Lower lobe of right lung (tissue), 2 donors: ENCODE measurements at regions not wholly inside any gene's neighbourhood (a gene's known extent, or its start where the extent isn't known, plus 50 kb on each side); places are given as distances from the start of the nearest gene placed in this dataset.

ENCODE experiments used
- ATAC-seq, 2 donors: fragments of 200-7000 bp; cut with Tn5 transposase; one replicate each; pipeline ENCODE4 v1.9.1; 2020 to 2022; ENCODE audit warnings: mild to moderate bottlenecking in 2 of 2, moderate library complexity in 2 of 2
- DNase-seq: peaks from one replicate; pipeline ENCODE4 v3.0.0-alpha.2; 2020
- H3K27ac ChIP-seq: fragments of 200-600 bp; one replicate; pipeline ENCODE4 v1.8.0; 2022
- H3K27me3 ChIP-seq: fragments of 200-600 bp; one replicate; pipeline ENCODE4 v1.8.0; 2022; ENCODE audit warnings: low read depth
- H3K36me3 ChIP-seq: fragments of 200-600 bp; one replicate; pipeline ENCODE4 v1.8.0; 2022; ENCODE audit warnings: mild to moderate bottlenecking
- H3K4me1 ChIP-seq: fragments of 200-600 bp; one replicate; pipeline ENCODE4 v1.8.0; 2022
- H3K4me3 ChIP-seq: fragments of 200-600 bp; one replicate; pipeline ENCODE4 v1.8.0; 2022; ENCODE audit warnings: mild to moderate bottlenecking
- H3K9me3 ChIP-seq: fragments of 200-600 bp; one replicate; pipeline ENCODE4 v1.8.0; 2022
- CTCF ChIP-seq: fragments of 200-600 bp; IDR thresholded peaks from one replicate; pipeline ENCODE4 v1.8.0; 2022; ENCODE audit warnings: antibody characterized with exemption, mild to moderate bottlenecking
- intact Hi-C: fragments of 100-400 bp; cut with DNase I; formaldehyde crosslinking; loops from one replicate; pipeline ENCODE4 v1.11.0; 2022
- donor health status: DM: no; HTN: yes; CAD: no; lungs with severe emphysema.

GRCh38 chr17:68175416-68175815 is 72.4 kb upstream of the AMZ2 start:
- no peak for DNase-seq
- no peaks in the 10 kb centered on the region for H3K9me3 ChIP-seq
- no peaks in the 10 kb centered on the region for H3K27me3 ChIP-seq
- ATAC-seq: no peak
- H3K4me1 ChIP-seq: no peaks in the 10 kb centered on the region
- H3K27ac ChIP-seq: no peak overlapping the region
- no peak for TF ChIP-seq CTCF
- no peaks in the 10 kb centered on the region for H3K36me3 ChIP-seq
- no peak overlapping the region for H3K4me3 ChIP-seq
- intact Hi-C loops: no loop called here

GRCh38 chr17:68175905-68176304 is 71.9 kb upstream of the AMZ2 start:
- ATAC-seq: no peak
- no peak overlapping the region for H3K27ac ChIP-seq
- DNase-seq: no peak
- no peaks in the 10 kb centered on the region for H3K36me3 ChIP-seq
- no peaks in the 10 kb centered on the region for H3K27me3 ChIP-seq
- no peaks in the 10 kb centered on the region for H3K9me3 ChIP-seq
- intact Hi-C loops: no loop called here
- H3K4me3 ChIP-seq: no peak overlapping the region
- H3K4me1 ChIP-seq: no peaks in the 10 kb centered on the region
- TF ChIP-seq CTCF: no peak

- Histone ChIP-seq H3K9me3 (no peaks in the 10 kb centered on the region), H3K4me1 (no peaks in the 10 kb centered on the region), H3K27ac (no peak overlapping the region), H3K27me3 (no peaks in the 10 kb centered on the region), H3K4me3 (no peak overlapping the region), H3K36me3 (no peaks in the 10 kb centered on the region)
- DNase-seq (no peak), ATAC-seq (no peak)
- TF ChIP-seq CTCF: no peak
- intact Hi-C loops: no loop called here
These were observed 71.1 kb upstream of the AMZ2 start for GRCh38 chr17:68176718-68177117.

GRCh38 chr17:68178831-68179230 is 69.0 kb upstream of the AMZ2 start:
- Histone ChIP-seq H3K4me1 (no peaks in the 10 kb centered on the region), H3K4me3 (no peak overlapping the region), H3K27ac (no peak overlapping the region), H3K27me3 (no peaks in the 10 kb centered on the region), H3K36me3 (no peaks in the 10 kb centered on the region), H3K9me3 (no peaks in the 10 kb centered on the region)
- ATAC-seq (no peak), DNase-seq (no peak)
- TF ChIP-seq CTCF: no peak
- intact Hi-C loops: no loop called here

GRCh38 chr17:68179236-68179925 is 68.5 kb upstream of the AMZ2 start:
- intact Hi-C loops: no loop called here
- ATAC-seq: no peak
- no peak overlapping the region for H3K4me3 ChIP-seq
- no peaks in the 10 kb centered on the region for H3K9me3 ChIP-seq
- H3K4me1 ChIP-seq: no peaks in the 10 kb centered on the region
- no peak for TF ChIP-seq CTCF
- no peaks in the 10 kb centered on the region for H3K36me3 ChIP-seq
- no peak for DNase-seq
- H3K27me3 ChIP-seq: no peaks in the 10 kb centered on the region
- H3K27ac ChIP-seq: no peak overlapping the region
